GM19193 (cell line): ENCODE measurements at regions not wholly inside any gene's neighbourhood (a gene's known extent, or its start where the extent isn't known, plus 50 kb on each side); places are given as distances from the start of the nearest gene placed in this dataset.

ENCODE experiments used
- POLR2A ChIP-seq: IDR thresholded peaks from 4 replicates; pipeline ENCODE4 v1.6.1; 2011; ENCODE audit not compliant: insufficient read depth, insufficient read length; ENCODE audit errors: extremely low read depth

GRCh38 chr6:44030812-44031454 lies 96.3 kb downstream of the MRPL14 start:
- no peak for TF ChIP-seq POLR2A

DNA sequence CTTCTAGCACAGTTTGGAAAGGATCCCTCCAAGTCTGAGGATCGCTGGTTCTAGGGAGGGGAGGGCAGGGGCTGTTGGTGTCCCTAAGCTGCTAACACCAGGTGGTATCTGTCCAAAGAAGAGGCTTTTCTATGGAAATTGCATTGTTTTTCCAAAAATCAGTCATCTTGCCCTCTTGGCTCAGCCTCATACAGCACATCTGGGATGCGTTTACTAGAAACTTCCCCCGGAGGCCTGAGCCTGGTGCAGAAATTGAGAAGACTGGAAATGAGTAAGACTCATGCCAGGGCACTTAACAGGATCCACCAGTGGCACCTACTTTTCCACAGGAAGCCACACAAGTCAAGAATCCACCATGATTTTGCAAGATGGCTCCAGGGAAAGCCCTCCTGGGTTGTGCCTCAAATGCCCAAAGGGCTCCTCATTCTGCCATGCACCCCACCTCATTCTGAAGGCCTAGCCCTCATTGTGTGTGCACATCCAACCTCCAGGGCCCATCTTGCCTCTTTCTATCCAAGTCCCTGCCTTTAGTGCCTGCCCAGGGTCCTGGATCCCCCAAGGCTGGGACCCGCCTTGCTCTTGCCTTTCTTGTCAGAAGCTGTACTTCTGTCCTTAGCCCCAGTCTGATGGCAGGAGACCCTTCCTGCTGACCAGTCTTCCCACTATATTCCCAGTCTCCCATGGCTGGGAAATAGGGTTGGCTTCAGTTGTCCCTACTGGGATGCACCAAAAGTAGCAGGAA lies 97.6 kb downstream of the MRPL14 start:
- TF ChIP-seq POLR2A = no peak

DNA sequence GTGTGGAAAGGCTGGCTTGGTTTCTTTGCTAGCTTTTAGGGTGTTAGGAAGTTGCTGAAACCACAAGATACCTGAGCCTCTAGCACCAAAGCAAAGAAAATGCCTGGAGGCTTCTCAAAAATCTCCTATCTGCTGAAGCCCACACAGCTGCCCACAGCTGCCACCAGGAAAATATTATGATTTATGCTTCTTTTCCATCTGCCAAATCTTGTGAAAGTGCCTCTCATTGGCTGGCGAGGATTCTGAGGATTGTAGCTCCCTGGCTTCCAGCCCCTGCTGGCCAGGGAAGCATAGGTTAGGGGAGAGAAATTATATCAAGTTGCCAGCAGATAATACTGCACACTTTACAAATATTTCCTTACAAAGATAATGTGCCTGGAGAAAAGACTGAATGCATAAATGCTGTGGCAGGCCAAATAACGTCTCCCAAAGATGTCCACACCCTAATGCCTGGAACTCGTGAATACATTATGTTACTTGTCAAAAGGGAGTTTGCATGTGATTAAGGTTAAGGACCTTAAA lies 98.4 kb downstream of the MRPL14 start:
- TF ChIP-seq POLR2A = no peak

- no peak for TF ChIP-seq POLR2A
Measured at GRCh38 chr6:44025226-44025625, 102.0 kb downstream of the MRPL14 start.

DNA sequence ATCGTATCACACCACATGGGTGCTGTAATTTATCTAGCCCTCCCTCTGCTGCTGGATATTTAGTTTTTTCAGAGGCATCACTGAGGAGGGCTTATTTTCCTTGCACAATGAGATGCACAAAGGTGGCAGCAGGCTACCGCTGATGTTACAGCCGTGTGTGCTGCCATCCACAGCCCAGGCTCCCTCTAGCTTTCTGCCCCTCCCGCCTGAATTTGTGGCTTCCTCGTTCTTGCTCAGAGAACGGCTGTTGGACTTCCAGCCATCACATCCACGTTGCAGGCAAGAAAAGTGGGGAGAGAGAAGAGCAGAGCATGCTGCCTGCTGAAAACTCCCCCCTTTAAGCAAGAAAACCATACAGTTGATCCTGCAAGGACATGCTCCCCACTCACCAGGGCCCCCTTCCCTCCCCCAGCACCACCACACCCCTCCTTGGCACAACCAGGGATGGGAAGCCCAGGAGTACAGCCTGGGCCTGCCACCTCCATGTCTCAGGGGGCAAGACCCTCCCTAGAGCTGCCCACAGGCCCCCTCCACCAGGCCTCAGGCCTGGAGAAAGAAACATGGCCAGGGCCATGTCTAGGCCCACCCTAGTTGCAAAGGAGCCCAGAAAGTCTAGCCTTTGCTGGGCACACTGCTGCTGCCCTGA lies 102.6 kb downstream of the MRPL14 start:
- TF ChIP-seq POLR2A = no peak

GRCh38 chr6:44023586-44024454 lies 103.4 kb downstream of the MRPL14 start:
- no peak for TF ChIP-seq POLR2A

GRCh38 chr6:44022671-44023352 lies 104.4 kb downstream of the MRPL14 start:
- TF ChIP-seq POLR2A = no peak

GRCh38 chr6:44022296-44022661 lies 105.0 kb downstream of the MRPL14 start:
- TF ChIP-seq POLR2A = no peak

DNA sequence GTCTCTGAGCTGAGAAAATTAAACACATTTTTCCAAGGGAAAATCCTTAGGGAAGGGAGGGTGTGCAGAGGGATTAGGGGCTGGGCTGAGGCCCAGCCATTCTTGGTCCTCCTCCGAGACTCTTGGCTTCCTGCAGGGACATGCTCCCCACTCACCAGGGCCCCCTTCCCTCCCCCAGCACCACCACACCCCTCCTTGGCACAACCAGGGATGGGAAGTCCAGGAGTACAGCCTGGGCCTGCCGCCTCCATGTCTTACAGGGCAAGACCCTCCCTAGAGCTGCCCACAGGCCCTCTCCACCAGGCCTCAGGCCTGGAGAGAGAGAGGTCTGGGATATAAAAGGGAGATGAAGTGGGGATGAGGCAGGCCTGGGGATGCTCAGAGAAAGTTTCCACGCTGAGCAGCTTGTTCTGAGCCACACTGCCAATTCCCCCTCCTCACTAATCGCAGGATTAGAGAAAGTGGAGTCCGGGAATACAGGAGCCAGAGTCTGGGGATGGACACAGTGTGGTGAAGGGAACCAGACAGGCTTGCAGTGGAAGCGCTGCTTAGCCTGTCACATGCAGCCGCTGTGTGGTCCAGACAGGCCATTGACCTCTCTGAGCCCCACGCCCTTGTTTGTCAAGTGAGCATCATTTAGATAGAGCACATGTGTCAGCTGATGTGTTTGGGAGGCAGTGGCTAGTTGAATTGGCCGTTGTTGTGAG lies 105.5 kb downstream of the MRPL14 start:
- no peak for TF ChIP-seq POLR2A

DNA sequence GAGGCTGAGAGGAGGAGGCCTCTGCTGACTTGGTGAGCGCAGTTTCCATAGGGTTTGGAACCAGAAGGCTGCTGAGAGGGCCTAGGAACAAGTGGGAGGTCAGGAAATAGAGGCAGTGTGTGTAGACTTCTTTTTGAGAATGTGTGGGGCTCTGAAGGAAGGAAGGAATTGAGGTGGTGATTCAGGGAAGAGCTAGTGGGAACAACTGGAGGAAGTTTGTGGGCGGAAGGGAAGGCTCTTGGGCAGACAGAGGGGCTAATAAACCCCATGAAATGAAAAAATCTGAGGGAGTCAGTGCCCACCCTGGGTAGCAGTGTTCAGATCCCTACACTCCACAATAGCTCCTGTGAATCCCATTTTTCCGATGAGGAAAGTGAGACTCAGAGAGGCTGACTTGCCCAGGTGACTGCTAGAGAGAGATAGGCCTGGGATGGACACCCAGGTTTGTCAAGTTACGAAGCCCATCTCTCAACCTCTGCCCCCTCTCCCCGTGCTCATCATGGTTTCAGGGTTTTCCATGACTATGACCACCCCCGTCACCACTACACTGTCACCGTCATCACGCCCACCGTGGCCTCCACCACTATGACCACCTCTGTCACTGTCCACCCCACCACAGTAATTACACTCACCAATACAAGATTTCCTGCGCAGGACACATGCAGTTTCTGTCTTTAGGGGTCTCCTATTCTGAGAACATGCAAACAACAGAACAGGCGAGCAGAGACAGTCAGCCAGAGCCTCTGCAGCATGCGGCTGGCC lies 106.4 kb downstream of the MRPL14 start:
- TF ChIP-seq POLR2A = no peak

GRCh38 chr6:44020148-44020547 lies 107.1 kb downstream of the MRPL14 start:
- TF ChIP-seq POLR2A = no peak

GRCh38 chr6:44016131-44016870 lies 111.0 kb downstream of the MRPL14 start:
- no peak for TF ChIP-seq POLR2A
